PC-9 (cell line): ENCODE measurements at regions not wholly inside any gene's neighbourhood (a gene's known extent, or its start where the extent isn't known, plus 50 kb on each side); places are given as distances from the start of the nearest gene placed in this dataset.

Source experiments
- BruUV-seq: library from RNA; stranded (reverse); fragments of 400-500 nt; replicated peaks from 2 replicates; lab custom pipeline; 2021; lab: Mats Ljungman, UMichigan
- CTCF ChIA-PET: fragments of 300-600 bp; sonication (Branson Sonifier 250); formaldehyde crosslinking; loops from one replicate; lab custom pipeline; 2022; ENCODE audit warnings: antibody characterized with exemption; lab: Charles Lee
- POLR2A ChIA-PET: fragments of 300-600 bp; sonication (Branson Sonifier 250); formaldehyde crosslinking; loops from one replicate; lab custom pipeline; 2022; ENCODE audit warnings: antibody characterized with exemption; ENCODE audit not compliant: unreplicated experiment; lab: Charles Lee
- DNase-seq, 2 experiments: peaks; one replicate each; pipeline versions ENCODE4 v3.0.0 to v3.0.0-alpha.2; 2015 to 2022; ENCODE audit warnings: mixed read lengths in 1 of 2
- H2AFZ ChIP-seq: fragments of 200-600 bp; sonication (generic); 2 replicates; pipeline ENCODE4 v1.8.1; 2017; ENCODE audit warnings: antibody characterized with exemption
- H3F3A ChIP-seq: fragments of 200-600 bp; sonication (generic); 2 replicates; pipeline ENCODE4 v1.8.1; 2017; ENCODE audit warnings: antibody characterized with exemption, mild to moderate bottlenecking, low read depth; ENCODE audit not compliant: insufficient read depth
- H3K27ac ChIP-seq: fragments of 200-600 bp; sonication (generic); 2 replicates; pipeline ENCODE4 v1.6.1; 2016; ENCODE audit warnings: mixed run types
- H3K27me3 ChIP-seq: fragments of 200-600 bp; sonication (generic); 2 replicates; pipeline ENCODE4 v1.6.1; 2016; ENCODE audit warnings: low read depth, mixed run types; ENCODE audit not compliant: insufficient read depth
- H3K36me3 ChIP-seq: fragments of 200-600 bp; sonication (generic); 2 replicates; pipeline ENCODE4 v1.6.1; 2016; ENCODE audit warnings: low read depth, mixed run types
- H3K4me1 ChIP-seq: fragments of 200-600 bp; sonication (generic); replicated peaks from 2 replicates; pipeline ENCODE4 v1.6.1; 2016; ENCODE audit warnings: mixed run types; ENCODE audit not compliant: insufficient read depth
- H3K4me2 ChIP-seq: fragments of 200-600 bp; sonication (generic); 2 replicates; pipeline ENCODE4 v1.6.1; 2017; ENCODE audit warnings: mixed run types
- H3K4me3 ChIP-seq: fragments of 200-600 bp; sonication (generic); 2 replicates; pipeline ENCODE4 v1.6.1; 2016; ENCODE audit warnings: mixed run types
- H3K79me2 ChIP-seq: fragments of 200-600 bp; sonication (generic); 2 replicates; pipeline ENCODE4 v1.6.1; 2017; ENCODE audit warnings: low read depth, mixed run types
- H3K9me2 ChIP-seq: fragments of 200-600 bp; sonication (generic); 2 replicates; pipeline ENCODE4 v1.8.1; 2017; ENCODE audit warnings: mild to moderate bottlenecking; ENCODE audit not compliant: insufficient read depth
- H3K9me3 ChIP-seq: fragments of 200-600 bp; sonication (generic); 2 replicates; pipeline ENCODE4 v1.8.1; 2016; ENCODE audit warnings: low read depth; ENCODE audit not compliant: insufficient read depth
- H4K20me1 ChIP-seq: fragments of 200-600 bp; sonication (generic); 2 replicates; pipeline ENCODE4 v1.8.1; 2017; ENCODE audit not compliant: insufficient read depth
- CTCF ChIP-seq: fragments of 200-600 bp; sonication (generic); conservative IDR thresholded peaks from 2 replicates; pipeline ENCODE4 v1.6.1; 2017; ENCODE audit warnings: mixed run types, antibody characterized with exemption, mild to moderate bottlenecking, moderate library complexity
- EZH2 ChIP-seq: fragments of 200-600 bp; sonication (generic); IDR thresholded peaks from 2 replicates; pipeline ENCODE4 v1.8.0; 2017; ENCODE audit warnings: antibody characterized with exemption, low read depth
- intact Hi-C: fragments of 100-400 bp; cut with micrococcal nuclease; formaldehyde crosslinking; loops from one replicate; pipeline ENCODE4 v1.10.0; 2022; ENCODE audit not compliant: unreplicated experiment

- H3K4me1 ChIP-seq, result peaks cover 19% of the 10 kb centered on the region
- ChIA-PET CTCF (no interaction called here), POLR2A (interaction anchor here (0.7 kb wide), 1 partner anchor 224 kb away, joined by 3 read pairs; no protein-coding TSS in a partner anchor)
- H3K36me3 ChIP-seq, result no peaks in the 10 kb centered on the region
- H3K4me2 ChIP-seq, result no peak overlapping the region
- no peak overlapping the region for H3K27ac ChIP-seq
- H2AFZ ChIP-seq, result no peak overlapping the region
- no peaks in the 10 kb centered on the region for H3K9me3 ChIP-seq
- no peak for TF ChIP-seq CTCF
- no peak for TF ChIP-seq EZH2
- no peaks in the 10 kb centered on the region for H3K79me2 ChIP-seq
- H3K4me3 ChIP-seq, result no peak overlapping the region
- no peaks in the 10 kb centered on the region for H4K20me1 ChIP-seq
- H3F3A ChIP-seq, result peaks cover 9% of the 10 kb centered on the region; the same call in 1 of the 2 replicates
- no peaks in the 10 kb centered on the region; the same call in 1 of the 2 replicates for H3K27me3 ChIP-seq
- intact Hi-C loops, result loop anchor here (5.0 to 10.0 kb wide), 5 partner anchors 107 to 585 kb away; partner anchors contain the start of genes ABCC12, ITFG1 and PHKB
- no peaks in the 10 kb centered on the region for H3K9me2 ChIP-seq
- no TSS peak for BruUV-seq
- no peak for DNase-seq
Measured at GRCh38 chr16:48049847-48050246, 105.9 kb downstream of the ABCC12 start.

GRCh38 chr16:48047720-48048119 is 108.1 kb downstream of the ABCC12 start:
- intact Hi-C loops, result no loop called here
- no peaks in the 10 kb centered on the region; the same call in 1 of the 2 replicates for H3K27me3 ChIP-seq
- ChIA-PET CTCF (no interaction called here), POLR2A (no interaction called here)
- no peaks in the 10 kb centered on the region for H3K9me2 ChIP-seq
- no peaks in the 10 kb centered on the region for H4K20me1 ChIP-seq
- TF ChIP-seq CTCF (no peak), EZH2 (no peak)
- H3K27ac ChIP-seq, result no peak overlapping the region
- no peaks in the 10 kb centered on the region for H3K79me2 ChIP-seq
- no peaks in the 10 kb centered on the region for H3K36me3 ChIP-seq
- no peak overlapping the region for H3K4me3 ChIP-seq
- H3K9me3 ChIP-seq, result no peaks in the 10 kb centered on the region
- no TSS peak for BruUV-seq
- H3K4me2 ChIP-seq, result no peak overlapping the region
- DNase-seq, result no peak
- H3K4me1 ChIP-seq, result peaks cover 3% of the 10 kb centered on the region
- H2AFZ ChIP-seq, result no peak overlapping the region
- H3F3A ChIP-seq, result peaks cover 3% of the 10 kb centered on the region; the same call in 1 of the 2 replicates

- H3K79me2 ChIP-seq, result no peaks in the 10 kb centered on the region
- no peak for DNase-seq
- H3F3A ChIP-seq, result no peaks in the 10 kb centered on the region
- H3K27me3 ChIP-seq, result no peaks in the 10 kb centered on the region; the same call in 1 of the 2 replicates
- CTCF ChIA-PET, result no interaction called here
- H3K4me1 ChIP-seq, result no peaks in the 10 kb centered on the region
- no peak overlapping the region for H3K27ac ChIP-seq
- BruUV-seq, result no TSS peak
- POLR2A ChIA-PET, result no interaction called here
- no peak for TF ChIP-seq CTCF
- no peak for TF ChIP-seq EZH2
- no peak overlapping the region for H3K4me2 ChIP-seq
- no peaks in the 10 kb centered on the region for H3K36me3 ChIP-seq
- H3K9me2 ChIP-seq, result no peaks in the 10 kb centered on the region
- no peaks in the 10 kb centered on the region for H3K9me3 ChIP-seq
- H3K4me3 ChIP-seq, result no peak overlapping the region
- H4K20me1 ChIP-seq, result no peaks in the 10 kb centered on the region
- intact Hi-C loops, result no loop called here
- no peak overlapping the region for H2AFZ ChIP-seq
Measured at GRCh38 chr16:48047241-48047640, 108.6 kb downstream of the ABCC12 start.
